Sigmoid colon (tissue), 4 donors: ENCODE measurements at regions not wholly inside any gene's neighbourhood (a gene's known extent, or its start where the extent isn't known, plus 50 kb on each side); places are given as distances from the start of the nearest gene placed in this dataset.

Source experiments
- EP300 ChIP-seq, 4 donors: sonication (generic); formaldehyde crosslinking; IDR thresholded peaks; one replicate each; pipeline ENCODE4 v1.6.1; 2017; ENCODE audit warnings: antibody characterized with exemption in 4 of 4
- POLR2AphosphoS5 ChIP-seq, 4 donors: sonication (generic); formaldehyde crosslinking; IDR thresholded peaks; one replicate each; pipeline ENCODE4 v1.6.1; 2017; ENCODE audit warnings: antibody characterized with exemption in 4 of 4
- TF ChIP-seq, protein P1 (sequence below), 4 experiments: fragments of 450-650 bp in 3 of 4; fragments of 200-600 bp in 1 of 4; IDR thresholded peaks; one replicate each; pipeline ENCODE4 v1.5.1; 2016 to 2019; ENCODE audit warnings: antibody characterized with exemption in 4 of 4, mild to moderate bottlenecking in 3 of 4, moderate library complexity in 2 of 4

DNA sequence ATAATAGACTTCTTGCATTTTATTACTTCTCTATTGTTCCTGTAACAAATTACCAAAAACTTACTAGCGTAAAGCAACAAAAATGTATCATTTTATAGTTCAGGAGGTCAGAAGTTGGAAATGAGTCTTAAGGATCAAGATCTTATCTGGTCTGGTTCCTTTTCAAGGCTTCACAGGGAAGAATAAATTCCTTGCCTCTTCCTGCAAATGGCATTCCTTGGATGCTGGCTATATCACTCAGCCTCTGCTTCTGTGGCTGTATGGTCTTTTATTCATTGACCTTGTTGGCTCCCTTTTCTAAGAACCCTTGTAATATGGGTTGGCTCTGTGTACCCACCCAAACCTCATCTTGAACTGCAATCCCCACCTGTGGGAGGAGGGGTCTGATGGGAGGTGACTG, 478.4 kb upstream of the THBS1 start:
- TF ChIP-seq EP300 (IDR thresholded peaks at IDR 0.05) (no peak), POLR2AphosphoS5 (IDR thresholded peaks at IDR 0.05) (no peak)
- TF ChIP-seq, protein P1, sequence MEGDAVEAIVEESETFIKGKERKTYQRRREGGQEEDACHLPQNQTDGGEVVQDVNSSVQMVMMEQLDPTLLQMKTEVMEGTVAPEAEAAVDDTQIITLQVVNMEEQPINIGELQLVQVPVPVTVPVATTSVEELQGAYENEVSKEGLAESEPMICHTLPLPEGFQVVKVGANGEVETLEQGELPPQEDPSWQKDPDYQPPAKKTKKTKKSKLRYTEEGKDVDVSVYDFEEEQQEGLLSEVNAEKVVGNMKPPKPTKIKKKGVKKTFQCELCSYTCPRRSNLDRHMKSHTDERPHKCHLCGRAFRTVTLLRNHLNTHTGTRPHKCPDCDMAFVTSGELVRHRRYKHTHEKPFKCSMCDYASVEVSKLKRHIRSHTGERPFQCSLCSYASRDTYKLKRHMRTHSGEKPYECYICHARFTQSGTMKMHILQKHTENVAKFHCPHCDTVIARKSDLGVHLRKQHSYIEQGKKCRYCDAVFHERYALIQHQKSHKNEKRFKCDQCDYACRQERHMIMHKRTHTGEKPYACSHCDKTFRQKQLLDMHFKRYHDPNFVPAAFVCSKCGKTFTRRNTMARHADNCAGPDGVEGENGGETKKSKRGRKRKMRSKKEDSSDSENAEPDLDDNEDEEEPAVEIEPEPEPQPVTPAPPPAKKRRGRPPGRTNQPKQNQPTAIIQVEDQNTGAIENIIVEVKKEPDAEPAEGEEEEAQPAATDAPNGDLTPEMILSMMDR (IDR thresholded peaks at IDR 0.05): no peak
